ENCODE measurements at regions not wholly inside any gene's neighbourhood (a gene's known extent, or its start where the extent isn't known, plus 50 kb on each side); places are given as distances from the start of the nearest gene placed in this dataset.

DNA sequence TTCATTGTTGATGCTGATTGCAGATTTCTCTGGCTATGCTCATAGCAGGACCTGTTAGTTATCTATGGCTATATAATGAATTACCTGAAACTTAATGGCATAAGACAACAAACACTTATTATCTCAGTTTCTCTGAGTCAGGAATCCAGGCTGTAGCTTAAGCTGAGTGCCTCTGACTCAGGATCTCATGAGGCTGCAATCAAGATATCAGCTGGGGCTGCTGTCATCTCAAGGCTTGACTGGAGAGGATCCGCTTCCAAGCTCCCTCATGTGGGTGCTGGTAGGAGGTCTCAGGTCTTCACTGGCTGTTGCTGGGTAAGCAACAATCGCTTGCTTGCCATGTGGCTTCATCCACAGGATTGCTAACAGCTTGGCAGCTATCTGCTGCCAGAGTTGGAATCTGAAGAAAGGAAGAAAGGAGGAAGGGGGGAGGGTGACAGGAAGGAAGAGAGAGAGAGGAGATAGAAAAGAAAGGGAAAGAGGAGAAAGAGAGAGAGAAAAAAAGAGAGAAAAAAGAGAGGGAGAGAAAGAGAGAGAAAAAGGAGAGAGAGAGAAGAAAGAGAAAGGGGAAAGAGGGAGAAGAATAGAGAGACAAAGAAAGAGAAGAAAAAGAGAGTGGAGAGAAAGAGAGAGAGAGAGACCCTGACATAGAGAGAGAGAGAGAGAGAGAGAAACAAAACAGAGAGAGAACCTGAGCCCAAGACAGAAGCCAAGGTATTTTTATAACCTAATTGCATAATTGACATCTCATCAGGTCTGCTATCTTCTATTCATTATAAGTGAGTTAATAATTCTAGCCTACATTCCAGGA is 579.0 kb upstream of the BTBD3 start:
- ChIA-PET POLR2A (interaction anchor here (0.6 kb wide), 2 partner anchors 24 to 863 kb away, joined by 3 read pairs; no protein-coding TSS in a partner anchor), CTCF (no interaction called here), SMC1A (ENCODE audit: uncharacterized antibody, unreplicated experiment) (interaction anchor here (1.4 to 1.6 kb wide), 2 partner anchors 12 to 13 kb away, joined by 3 to 6 read pairs; no protein-coding TSS in a partner anchor), RAD21 (ENCODE audit: unreplicated experiment) (interaction anchor here (1.5 kb wide), 1 partner anchor 9 kb away, joined by 3 read pairs; no protein-coding TSS in a partner anchor)
- Histone ChIP-seq H3K79me2 (ENCODE audit: control insufficient read depth, insufficient read depth, low read length) (no peaks in the 10 kb centered on the region), H3K4me2 (ENCODE audit: control insufficient read depth, insufficient read depth) (no peak overlapping the region), H3K27ac (ENCODE audit: control insufficient read depth, insufficient read depth) (no peak overlapping the region), H3K4me1 (ENCODE audit: control insufficient read depth, insufficient read depth, low read length) (no peaks in the 10 kb centered on the region), H3K36me3 (ENCODE audit: control insufficient read depth in 2 of 2, insufficient read depth in 2 of 2, low read length in 1 of 2) (no peaks in the 10 kb centered on the region), H3K4me3 (no peak overlapping the region), H3K9me3 (replicated peaks; ENCODE audit: control insufficient read depth, insufficient read depth, low read length) (no peaks in the 10 kb centered on the region), H2AFZ (ENCODE audit: control insufficient read depth, low read depth, low read length) (no peak overlapping the region), H3K27me3 (replicated peaks in 1 of 2; ENCODE audit: control insufficient read depth in 2 of 2, insufficient read depth in 2 of 2, low read length in 1 of 2) (no peaks in the 10 kb centered on the region), H4K20me1 (ENCODE audit: control insufficient read depth, insufficient read depth) (no peaks in the 10 kb centered on the region), H3K9ac (ENCODE audit: control insufficient read depth, insufficient read depth, low read length) (no peak overlapping the region)
- intact Hi-C loops (cut with micrococcal nuclease; ENCODE audit: unreplicated experiment): no loop called here
- FAIRE-seq (no peak), DNase-seq (ENCODE audit: low read depth, low spot score) (no peak), ATAC-seq (no peak)
- 21% methylated on average over 2 of the region's 2 CpGs for WGBS (ENCODE audit: insufficient coverage, insufficient replicate concordance, low lambda C conversion rate, missing lambda C conversion rate)
- in situ Hi-C loops (cut with MboI): no loop called here
- no TSS peak for BruUV-seq (replicated peaks)
- TF ChIP-seq MEF2B (IDR thresholded peaks at IDR 0.05; ENCODE audit: partially characterized antibody, poor library complexity, severe bottlenecking) (no peak), EED (IDR thresholded peaks at IDR 0.05; ENCODE audit: low read depth) (no peak), EZH2 (IDR thresholded peaks at IDR 0.05; ENCODE audit: borderline replicate concordance, control insufficient read depth, low read depth, low read length) (no peak), ATF3 (IDR thresholded peaks at IDR 0.05; ENCODE audit: borderline replicate concordance, extremely low read depth, low read depth, low read length) (no peak), POLR2AphosphoS5 (IDR thresholded peaks at IDR 0.05; ENCODE audit: low read length) (no peak), E2F8 (IDR thresholded peaks at IDR 0.05; ENCODE audit: low read depth, partially characterized antibody) (no peak), BMI1 (IDR thresholded peaks at IDR 0.05; ENCODE audit: borderline replicate concordance) (no peak), HDAC6 (IDR thresholded peaks at IDR 0.05; ENCODE audit: unreplicated experiment) (no peak), ATF7 (IDR thresholded peaks at IDR 0.05; ENCODE audit: low read depth) (no peak), CHD4 (IDR thresholded peaks at IDR 0.05) (no peak)
- TF ChIP-seq, protein P1, sequence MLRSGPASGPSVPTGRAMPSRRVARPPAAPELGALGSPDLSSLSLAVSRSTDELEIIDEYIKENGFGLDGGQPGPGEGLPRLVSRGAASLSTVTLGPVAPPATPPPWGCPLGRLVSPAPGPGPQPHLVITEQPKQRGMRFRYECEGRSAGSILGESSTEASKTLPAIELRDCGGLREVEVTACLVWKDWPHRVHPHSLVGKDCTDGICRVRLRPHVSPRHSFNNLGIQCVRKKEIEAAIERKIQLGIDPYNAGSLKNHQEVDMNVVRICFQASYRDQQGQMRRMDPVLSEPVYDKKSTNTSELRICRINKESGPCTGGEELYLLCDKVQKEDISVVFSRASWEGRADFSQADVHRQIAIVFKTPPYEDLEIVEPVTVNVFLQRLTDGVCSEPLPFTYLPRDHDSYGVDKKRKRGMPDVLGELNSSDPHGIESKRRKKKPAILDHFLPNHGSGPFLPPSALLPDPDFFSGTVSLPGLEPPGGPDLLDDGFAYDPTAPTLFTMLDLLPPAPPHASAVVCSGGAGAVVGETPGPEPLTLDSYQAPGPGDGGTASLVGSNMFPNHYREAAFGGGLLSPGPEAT (IDR thresholded peaks at IDR 0.05; ENCODE audit: low read depth): no peak
- TF ChIP-seq, protein P2, sequence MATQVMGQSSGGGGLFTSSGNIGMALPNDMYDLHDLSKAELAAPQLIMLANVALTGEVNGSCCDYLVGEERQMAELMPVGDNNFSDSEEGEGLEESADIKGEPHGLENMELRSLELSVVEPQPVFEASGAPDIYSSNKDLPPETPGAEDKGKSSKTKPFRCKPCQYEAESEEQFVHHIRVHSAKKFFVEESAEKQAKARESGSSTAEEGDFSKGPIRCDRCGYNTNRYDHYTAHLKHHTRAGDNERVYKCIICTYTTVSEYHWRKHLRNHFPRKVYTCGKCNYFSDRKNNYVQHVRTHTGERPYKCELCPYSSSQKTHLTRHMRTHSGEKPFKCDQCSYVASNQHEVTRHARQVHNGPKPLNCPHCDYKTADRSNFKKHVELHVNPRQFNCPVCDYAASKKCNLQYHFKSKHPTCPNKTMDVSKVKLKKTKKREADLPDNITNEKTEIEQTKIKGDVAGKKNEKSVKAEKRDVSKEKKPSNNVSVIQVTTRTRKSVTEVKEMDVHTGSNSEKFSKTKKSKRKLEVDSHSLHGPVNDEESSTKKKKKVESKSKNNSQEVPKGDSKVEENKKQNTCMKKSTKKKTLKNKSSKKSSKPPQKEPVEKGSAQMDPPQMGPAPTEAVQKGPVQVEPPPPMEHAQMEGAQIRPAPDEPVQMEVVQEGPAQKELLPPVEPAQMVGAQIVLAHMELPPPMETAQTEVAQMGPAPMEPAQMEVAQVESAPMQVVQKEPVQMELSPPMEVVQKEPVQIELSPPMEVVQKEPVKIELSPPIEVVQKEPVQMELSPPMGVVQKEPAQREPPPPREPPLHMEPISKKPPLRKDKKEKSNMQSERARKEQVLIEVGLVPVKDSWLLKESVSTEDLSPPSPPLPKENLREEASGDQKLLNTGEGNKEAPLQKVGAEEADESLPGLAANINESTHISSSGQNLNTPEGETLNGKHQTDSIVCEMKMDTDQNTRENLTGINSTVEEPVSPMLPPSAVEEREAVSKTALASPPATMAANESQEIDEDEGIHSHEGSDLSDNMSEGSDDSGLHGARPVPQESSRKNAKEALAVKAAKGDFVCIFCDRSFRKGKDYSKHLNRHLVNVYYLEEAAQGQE (IDR thresholded peaks at IDR 0.05; ENCODE audit: low read depth, low read length): no peak

All from GM12878 (cell line).